Fibroblast of mammary gland (primary cell): ENCODE measurements at regions not wholly inside any gene's neighbourhood (a gene's known extent, or its start where the extent isn't known, plus 50 kb on each side); places are given as distances from the start of the nearest gene placed in this dataset.

ENCODE experiments used
- DNase-seq: peaks from one replicate; pipeline ENCODE4 v3.0.0-alpha.2; 2010; ENCODE audit warnings: low read depth
- H3K4me3 ChIP-seq: 2 replicates; pipeline ENCODE4 v1.5.1; 2011; ENCODE audit warnings: low read depth, mild to moderate bottlenecking, low read length, moderate library complexity; ENCODE audit not compliant: control insufficient read depth
- TF ChIP-seq, protein P1 (sequence below): conservative IDR thresholded peaks from 2 replicates; pipeline ENCODE4 v1.5.1; 2011; ENCODE audit warnings: low read depth, low read length, inconsistent platforms; ENCODE audit not compliant: control insufficient read depth, insufficient read depth

GRCh38 chr7:7104314-7104698 is 78.0 kb upstream of the C1GALT1 start:
- H3K4me3 ChIP-seq: no peak overlapping the region
- TF ChIP-seq, protein P1, sequence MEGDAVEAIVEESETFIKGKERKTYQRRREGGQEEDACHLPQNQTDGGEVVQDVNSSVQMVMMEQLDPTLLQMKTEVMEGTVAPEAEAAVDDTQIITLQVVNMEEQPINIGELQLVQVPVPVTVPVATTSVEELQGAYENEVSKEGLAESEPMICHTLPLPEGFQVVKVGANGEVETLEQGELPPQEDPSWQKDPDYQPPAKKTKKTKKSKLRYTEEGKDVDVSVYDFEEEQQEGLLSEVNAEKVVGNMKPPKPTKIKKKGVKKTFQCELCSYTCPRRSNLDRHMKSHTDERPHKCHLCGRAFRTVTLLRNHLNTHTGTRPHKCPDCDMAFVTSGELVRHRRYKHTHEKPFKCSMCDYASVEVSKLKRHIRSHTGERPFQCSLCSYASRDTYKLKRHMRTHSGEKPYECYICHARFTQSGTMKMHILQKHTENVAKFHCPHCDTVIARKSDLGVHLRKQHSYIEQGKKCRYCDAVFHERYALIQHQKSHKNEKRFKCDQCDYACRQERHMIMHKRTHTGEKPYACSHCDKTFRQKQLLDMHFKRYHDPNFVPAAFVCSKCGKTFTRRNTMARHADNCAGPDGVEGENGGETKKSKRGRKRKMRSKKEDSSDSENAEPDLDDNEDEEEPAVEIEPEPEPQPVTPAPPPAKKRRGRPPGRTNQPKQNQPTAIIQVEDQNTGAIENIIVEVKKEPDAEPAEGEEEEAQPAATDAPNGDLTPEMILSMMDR: no peak
- no peak for DNase-seq

- no peak overlapping the region for H3K4me3 ChIP-seq
- TF ChIP-seq, protein P1: no peak
- no peak for DNase-seq
These were observed 77.4 kb upstream of the C1GALT1 start for GRCh38 chr7:7104971-7105370.

- DNase-seq: no peak
- H3K4me3 ChIP-seq: no peak overlapping the region
- TF ChIP-seq, protein P1: no peak
These were observed 76.4 kb upstream of the C1GALT1 start for GRCh38 chr7:7105800-7106582.

DNA sequence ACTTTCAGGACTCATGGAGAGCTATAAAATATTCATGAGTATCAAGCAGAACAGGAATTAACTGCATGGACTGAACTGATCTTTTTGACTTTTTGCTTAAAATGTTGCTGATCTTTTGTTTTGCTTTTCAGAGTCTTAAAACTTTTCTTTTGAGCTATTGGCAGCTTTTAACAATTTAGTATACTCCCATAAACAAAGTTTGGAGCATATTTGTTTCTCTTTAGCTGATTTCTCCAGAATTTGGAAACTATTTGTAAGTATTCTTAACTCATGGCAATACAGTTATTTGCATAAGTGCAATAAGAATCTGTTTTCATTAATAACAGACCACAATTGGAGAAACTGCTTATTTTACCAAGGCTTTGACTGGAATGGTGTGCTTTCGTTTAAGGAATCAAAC is 73.4 kb upstream of the C1GALT1 start:
- no peak for DNase-seq
- TF ChIP-seq, protein P1: no peak
- H3K4me3 ChIP-seq: no peak overlapping the region

DNA sequence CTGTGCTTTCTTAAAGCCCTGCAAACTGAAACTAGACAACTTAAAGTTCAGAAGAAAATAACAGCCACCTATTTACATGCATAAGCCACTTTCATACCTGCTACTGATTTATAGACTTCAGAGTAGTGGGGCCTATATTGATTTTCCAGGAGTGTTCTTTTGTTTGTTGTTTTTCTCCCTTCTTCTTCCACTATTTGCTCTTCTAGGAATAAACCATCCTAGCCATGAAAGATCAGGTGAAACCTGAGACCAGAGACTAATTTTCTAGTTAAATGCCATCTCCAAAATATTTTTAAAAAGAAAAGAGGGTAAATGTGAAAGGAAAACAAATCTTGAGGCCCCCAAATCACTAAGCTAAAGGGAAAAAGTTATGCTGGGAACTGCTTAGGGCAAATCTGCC is 72.4 kb upstream of the C1GALT1 start:
- TF ChIP-seq, protein P1: no peak
- no peak for DNase-seq
- no peak overlapping the region for H3K4me3 ChIP-seq

DNA sequence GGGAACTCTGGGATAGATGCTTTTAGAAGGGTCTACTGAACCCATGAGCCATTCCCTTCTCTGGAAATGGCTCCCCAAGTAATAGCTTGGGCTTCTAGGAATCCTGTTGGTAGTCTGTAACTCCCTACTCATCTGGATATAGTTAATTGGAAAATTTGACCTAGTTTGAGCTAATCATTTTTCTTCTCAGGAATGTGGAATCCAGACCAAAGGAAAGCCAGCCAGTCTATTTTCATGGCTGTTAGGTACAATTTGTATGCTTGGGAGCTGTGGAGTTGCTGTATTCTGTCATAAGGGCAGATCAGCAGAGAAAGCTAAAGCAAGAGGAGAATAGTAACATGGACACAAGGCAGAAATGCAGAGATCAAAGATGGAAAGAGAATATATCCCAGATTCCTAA is 71.6 kb upstream of the C1GALT1 start:
- H3K4me3 ChIP-seq: no peak overlapping the region
- TF ChIP-seq, protein P1: no peak
- no peak for DNase-seq
